CD14-positive monocyte (primary cell): ENCODE measurements at regions not wholly inside any gene's neighbourhood (a gene's known extent, or its start where the extent isn't known, plus 50 kb on each side); places are given as distances from the start of the nearest gene placed in this dataset.

Experiments used
- DNase-seq, 3 donors: peaks; one replicate each; pipeline ENCODE4 v3.0.0-alpha.2; 2011 to 2022
- H2AFZ ChIP-seq: 2 replicates; pipeline ENCODE4 v1.6.0; 2012; ENCODE audit warnings: mild to moderate bottlenecking, low read depth, low read length, inconsistent platforms; ENCODE audit not compliant: insufficient read depth, poor library complexity, severe bottlenecking
- H3K27ac ChIP-seq, 2 donors: 1 replicate in 1 of 2; 2 replicates in 1 of 2; pipeline ENCODE4 v1.5.1; 2012 to 2013; ENCODE audit warnings: low read length in 2 of 2, control low read depth in 1 of 2, inconsistent platforms in 1 of 2, low read depth in 1 of 2, mild to moderate bottlenecking in 1 of 2
- H3K27me3 ChIP-seq, 2 donors: one replicate each; pipeline versions ENCODE4 v1.6.0 to v1.6.1; 2011 to 2013; ENCODE audit warnings: low read length in 2 of 2; ENCODE audit not compliant: control insufficient read depth in 2 of 2, insufficient read depth in 2 of 2
- H3K36me3 ChIP-seq, 2 donors: replicated peaks in 1 of 2; 1 replicate in 1 of 2; 2 replicates in 1 of 2; pipeline versions ENCODE4 v1.5.1 to v1.6.1; 2012 to 2013; ENCODE audit warnings: low read length in 2 of 2, control low read depth in 1 of 2, inconsistent platforms in 1 of 2, mild to moderate bottlenecking in 1 of 2; ENCODE audit not compliant: insufficient read depth in 2 of 2, control insufficient read depth in 1 of 2
- H3K4me1 ChIP-seq, 2 donors: 1 replicate in 1 of 2; 2 replicates in 1 of 2; pipeline versions ENCODE4 v1.5.1 to v1.6.1; 2012 to 2013; ENCODE audit warnings: low read length in 2 of 2, control low read depth in 1 of 2, inconsistent platforms in 1 of 2, mild to moderate bottlenecking in 1 of 2, moderate library complexity in 1 of 2; ENCODE audit not compliant: insufficient read depth in 2 of 2, control insufficient read depth in 1 of 2
- H3K4me2 ChIP-seq: replicated peaks from 2 replicates; pipeline ENCODE3; 2012; ENCODE audit warnings: low read length, moderate library complexity, mild to moderate bottlenecking; ENCODE audit not compliant: poor library complexity, severe bottlenecking; ENCODE audit errors: extremely low read depth
- H3K4me3 ChIP-seq, 3 experiments: fragments of 200-600 bp in 1 of 3; sonication (generic) in 1 of 3; replicated peaks in 1 of 3; 1 replicate in 2 of 3; 2 replicates in 1 of 3; pipeline ENCODE4 v1.5.1; 2011 to 2013; ENCODE audit warnings: low read length in 3 of 3, mild to moderate bottlenecking in 3 of 3, control low read depth in 2 of 3, low read depth in 2 of 3, inconsistent platforms in 1 of 3, moderate library complexity in 1 of 3
- H3K79me2 ChIP-seq: 2 replicates; pipeline ENCODE4 v1.6.0; 2012; ENCODE audit warnings: mild to moderate bottlenecking, control low read depth, inconsistent platforms, low read length, moderate library complexity; ENCODE audit not compliant: insufficient read depth
- H3K9ac ChIP-seq: 2 replicates; pipeline ENCODE4 v1.6.0; 2017; ENCODE audit warnings: low read length, mild to moderate bottlenecking; ENCODE audit not compliant: insufficient read depth, poor library complexity, severe bottlenecking
- H3K9me3 ChIP-seq, 2 donors: replicated peaks in 1 of 2; 1 replicate in 1 of 2; 2 replicates in 1 of 2; pipeline versions ENCODE4 v1.5.1 to v1.6.1; 2012 to 2013; ENCODE audit warnings: low read length in 2 of 2, control low read depth in 1 of 2; ENCODE audit not compliant: control insufficient read depth in 1 of 2, insufficient read depth in 1 of 2
- H4K20me1 ChIP-seq: 2 replicates; pipeline ENCODE4 v1.6.0; 2012; ENCODE audit warnings: mild to moderate bottlenecking, low read length, control low read depth, moderate library complexity; ENCODE audit not compliant: insufficient read depth
- H3K27ac Mint-ChIP-seq, 7 donors: one replicate each; pipeline ENCODE4 v1.8.0; 2020; ENCODE audit warnings: mild to moderate bottlenecking in 7 of 7, mixed read lengths in 7 of 7, moderate library complexity in 6 of 7, inconsistent platforms in 2 of 7
- H3K27me3 Mint-ChIP-seq, 3 donors: one replicate each; pipeline ENCODE4 v1.8.0; 2021 to 2022; ENCODE audit warnings: low read depth in 3 of 3, mild to moderate bottlenecking in 3 of 3, mixed read lengths in 3 of 3, moderate library complexity in 3 of 3, inconsistent platforms in 1 of 3
- H3K36me3 Mint-ChIP-seq, 2 donors: one replicate each; pipeline ENCODE4 v1.8.0; 2020; ENCODE audit warnings: mixed read lengths in 2 of 2, inconsistent platforms in 1 of 2, mild to moderate bottlenecking in 1 of 2
- H3K4me1 Mint-ChIP-seq: one replicate; pipeline ENCODE4 v1.8.0; 2020; ENCODE audit warnings: mild to moderate bottlenecking, mixed read lengths
- H3K4me3 Mint-ChIP-seq, 2 donors: one replicate each; pipeline ENCODE4 v1.8.0; 2020; ENCODE audit warnings: mild to moderate bottlenecking in 2 of 2, mixed read lengths in 2 of 2, moderate library complexity in 1 of 2
- H3K9me3 Mint-ChIP-seq, 7 donors: one replicate each; pipeline ENCODE4 v1.8.0; 2020 to 2022; ENCODE audit warnings: mixed read lengths in 7 of 7, mild to moderate bottlenecking in 6 of 7, moderate library complexity in 6 of 7, inconsistent platforms in 2 of 7
- CTCF ChIP-seq: fragments of 200-600 bp; IDR thresholded peaks from one replicate; pipeline ENCODE4 v1.8.0; 2022; ENCODE audit warnings: antibody characterized with exemption, mild to moderate bottlenecking
- WGBS: methylation state at CpG from one replicate; pipeline ENCODE4 v1.1.5; 2013; ENCODE audit warnings: missing lambda C conversion rate; ENCODE audit not compliant: insufficient coverage; 5-methylcytosine and 5-hydroxymethylcytosine counted together
- intact Hi-C, 2 donors: fragments of 100-400 bp; cut with micrococcal nuclease; formaldehyde crosslinking; loops; one replicate each; pipeline versions ENCODE4 v1.15.0 to v1.15.1; 2023

- H3K4me3 ChIP-seq: no peak overlapping the region
- no peaks in the 10 kb centered on the region for H3K79me2 ChIP-seq
- no peaks in the 10 kb centered on the region for H3K27me3 ChIP-seq
- no peak overlapping the region for H3K4me2 ChIP-seq
- peaks cover 9 to 18% (median 15%) of the 10 kb centered on the region in 3 donors for H3K27me3 Mint-ChIP-seq
- intact Hi-C loops: no loop called here
- H3K9ac ChIP-seq: no peak overlapping the region
- H3K27ac ChIP-seq: no peak overlapping the region
- no peak for TF ChIP-seq CTCF
- no peak overlapping the region for H3K4me3 Mint-ChIP-seq
- H3K36me3 ChIP-seq: no peaks in the 10 kb centered on the region
- no peaks in the 10 kb centered on the region for H3K9me3 Mint-ChIP-seq
- H3K9me3 ChIP-seq: no peaks in the 10 kb centered on the region
- WGBS: no CpG with 5 or more reads among the region's 1 CpG
- no peaks in the 10 kb centered on the region for H4K20me1 ChIP-seq
- H3K36me3 Mint-ChIP-seq: no peaks in the 10 kb centered on the region
- H3K4me1 Mint-ChIP-seq: no peaks in the 10 kb centered on the region
- H3K4me1 ChIP-seq: no peaks in the 10 kb centered on the region
- no peak overlapping the region for H3K27ac Mint-ChIP-seq
- H2AFZ ChIP-seq: no peak overlapping the region
- no peak for DNase-seq
These were observed 669.3 kb downstream of the MATN1 start for GRCh38 chr1:30054126-30054525.

- no peak overlapping the region for H3K4me2 ChIP-seq
- Mint-ChIP-seq H3K36me3 (no peaks in the 10 kb centered on the region), H3K4me3 (no peak overlapping the region), H3K27ac (no peak overlapping the region), H3K9me3 (no peaks in the 10 kb centered on the region), H3K4me1 (no peaks in the 10 kb centered on the region), H3K27me3 (peaks cover 4 to 18% (median 15%) of the 10 kb centered on the region in 3 donors)
- H3K9ac ChIP-seq: no peak overlapping the region
- no peak overlapping the region for H3K27ac ChIP-seq
- no peaks in the 10 kb centered on the region for H3K79me2 ChIP-seq
- no peak overlapping the region for H3K4me3 ChIP-seq
- no peak overlapping the region for H2AFZ ChIP-seq
- no peaks in the 10 kb centered on the region for H3K27me3 ChIP-seq
- no peaks in the 10 kb centered on the region for H4K20me1 ChIP-seq
- H3K9me3 ChIP-seq: no peaks in the 10 kb centered on the region
- intact Hi-C loops: no loop called here
- no peak for TF ChIP-seq CTCF
- H3K4me1 ChIP-seq: no peaks in the 10 kb centered on the region
- H3K36me3 ChIP-seq: no peaks in the 10 kb centered on the region
- 60% methylated on average over 2 of the region's 4 CpGs for WGBS
- no peak for DNase-seq
These were observed 671.2 kb downstream of the MATN1 start for GRCh38 chr1:30052178-30052577.
